K562 (cell line): ENCODE measurements at regions not wholly inside any gene's neighbourhood (a gene's known extent, or its start where the extent isn't known, plus 50 kb on each side); places are given as distances from the start of the nearest gene placed in this dataset.

Source experiments
- AFF1 ChIP-seq, 2 experiments: fragments of 450-650 bp; IDR thresholded peaks; 2 replicates each; pipeline ENCODE4 v1.6.1; 2018; ENCODE audit warnings: mild to moderate bottlenecking in 2 of 2, low read depth in 1 of 2; ENCODE audit not compliant: partially characterized antibody in 2 of 2
- ATF2 ChIP-seq: sonication (generic); formaldehyde crosslinking; IDR thresholded peaks from 2 replicates; pipeline ENCODE4 v1.8.1; 2022; ENCODE audit warnings: missing genetic modification reagents
- GABPA ChIP-seq: fragments of 200-800 bp; sonication (Bioruptor generic); conservative IDR thresholded peaks from 2 replicates; pipeline ENCODE4 v1.6.1; 2016; ENCODE audit warnings: low read depth, missing genetic modification characterization, missing compliant biosample characterization
- HOMEZ ChIP-seq: fragments of 250-450 bp; sonication (Bioruptor Pico); IDR thresholded peaks from 2 replicates; pipeline ENCODE4 v1.4.0; 2020; ENCODE audit warnings: mild to moderate bottlenecking, moderate library complexity
- NFRKB ChIP-seq: fragments of 450-650 bp; IDR thresholded peaks from 2 replicates; pipeline ENCODE4 v1.6.1; 2016; ENCODE audit warnings: low read depth
- PML ChIP-seq: IDR thresholded peaks from 2 replicates; pipeline ENCODE4 v1.6.1; 2012; ENCODE audit warnings: low read length, inconsistent platforms
- RBM34 ChIP-seq: fragments of 200-400 bp; formaldehyde crosslinking; IDR thresholded peaks from 2 replicates; pipeline ENCODE4 v1.6.1; 2018; ENCODE audit warnings: low read length, borderline replicate concordance; ENCODE audit not compliant: insufficient read depth
- RFX5 ChIP-seq: IDR thresholded peaks from 2 replicates; pipeline ENCODE4 v1.6.1; 2011; ENCODE audit warnings: low read depth, mild to moderate bottlenecking, improper control_type of control experiment, low read length
- SMC3 ChIP-seq: conservative IDR thresholded peaks from 2 replicates; pipeline ENCODE4 v1.6.1; 2011; ENCODE audit warnings: low read depth, low read length, improper control_type of control experiment; ENCODE audit not compliant: insufficient read depth
- TAL1 ChIP-seq: fragments of 450-650 bp; IDR thresholded peaks from 2 replicates; pipeline ENCODE4 v1.6.1; 2016; ENCODE audit warnings: mild to moderate bottlenecking
- TBP ChIP-seq: optimal IDR thresholded peaks from 2 replicates; pipeline ENCODE3; 2011; ENCODE audit warnings: low read depth, low read length, improper control_type of control experiment
- ZBTB26 ChIP-seq: fragments of 450-650 bp; formaldehyde crosslinking; IDR thresholded peaks from 2 replicates; pipeline ENCODE4 v1.4.0; 2022; ENCODE audit warnings: missing genetic modification characterization
- ZHX1 ChIP-seq: fragments of 150-350 bp; conservative IDR thresholded peaks from 2 replicates; pipeline ENCODE4 v1.6.1; 2014; ENCODE audit warnings: low read length
- ZNF140 ChIP-seq: fragments of 250-450 bp; sonication (Bioruptor Pico); IDR thresholded peaks from 2 replicates; pipeline ENCODE4 v1.8.0; 2021; ENCODE audit warnings: moderate library complexity, mild to moderate bottlenecking, inconsistent platforms
- ZNF280B ChIP-seq: fragments of 250-450 bp; sonication (Bioruptor Pico); IDR thresholded peaks from 2 replicates; pipeline ENCODE4 v1.5.1; 2021; ENCODE audit warnings: mild to moderate bottlenecking

- TF ChIP-seq AFF1 (IDR thresholded peaks at IDR 0.05; ENCODE audit: low read depth in 1 of 2, partially characterized antibody in 2 of 2) (no peak), ZBTB26 (CRISPR knock-in tag) (no peak), ZHX1 (no peak), PML (no peak), HOMEZ (CRISPR knock-in tag) (no peak), ATF2 (CRISPR knock-in tag) (no peak), TAL1 (peak; percentile 64), TBP (no peak), RFX5 (peak; percentile 79), NFRKB (no peak), SMC3 (no peak), ZNF280B (CRISPR knock-in tag) (no peak), RBM34 (no peak), ZNF140 (no peak), GABPA (peak; percentile 34; the same call in 1 of the 2 replicates)
Observed at GRCh38 chr4:81747242-81747930, 275.7 kb upstream of the RASGEF1B start (continued).
